Cardiac fibroblast (primary cell): ENCODE measurements at regions not wholly inside any gene's neighbourhood (a gene's known extent, or its start where the extent isn't known, plus 50 kb on each side); places are given as distances from the start of the nearest gene placed in this dataset.

Source experiments
- DNase-seq, 2 donors: peaks; one replicate each; pipeline versions ENCODE4 v3.0.0 to v3.0.0-alpha.2; 2010; ENCODE audit warnings: low read depth in 2 of 2
- H3K4me3 ChIP-seq, 2 donors: replicated peaks in 1 of 2; 1 replicate in 1 of 2; 2 replicates in 1 of 2; pipeline ENCODE4 v1.5.1; 2011; ENCODE audit warnings: low read depth in 2 of 2, low read length in 2 of 2, mild to moderate bottlenecking in 2 of 2, moderate library complexity in 1 of 2
- CTCF ChIP-seq: IDR thresholded peaks from one replicate; pipeline ENCODE4 v1.5.1; 2011; ENCODE audit warnings: low read depth, mild to moderate bottlenecking, low read length, inconsistent platforms

- no peak for DNase-seq
- TF ChIP-seq CTCF: no peak
Measured at GRCh38 chr7:132899-133298, 59.5 kb upstream of the FAM20C start.

GRCh38 chr7:133470-133869 is 58.9 kb upstream of the FAM20C start:
- no peak for TF ChIP-seq CTCF
- DNase-seq: no peak
- H3K4me3 ChIP-seq: no peak overlapping the region

More at GRCh38 chr7:132899-133298, 59.5 kb upstream of the FAM20C start:
- H3K4me3 ChIP-seq: no peak overlapping the region

GRCh38 chr7:134029-134428 is 58.3 kb upstream of the FAM20C start:
- TF ChIP-seq CTCF: no peak
- DNase-seq: no peak
- H3K4me3 ChIP-seq: no peak overlapping the region

- no peak for TF ChIP-seq CTCF
- no peak for DNase-seq
- H3K4me3 ChIP-seq: no peak overlapping the region
Measured at GRCh38 chr7:134561-135256, 57.7 kb upstream of the FAM20C start.

GRCh38 chr7:135257-135653 is 57.1 kb upstream of the FAM20C start:
- no peak for DNase-seq
- no peak for TF ChIP-seq CTCF

GRCh38 chr7:135731-136645 is 56.4 kb upstream of the FAM20C start:
- DNase-seq: no peak
- TF ChIP-seq CTCF: no peak
- no peak overlapping the region for H3K4me3 ChIP-seq

More at GRCh38 chr7:135257-135653, 57.1 kb upstream of the FAM20C start:
- H3K4me3 ChIP-seq: no peak overlapping the region
